PFSK-1 (cell line): ENCODE measurements at regions not wholly inside any gene's neighbourhood (a gene's known extent, or its start where the extent isn't known, plus 50 kb on each side); places are given as distances from the start of the nearest gene placed in this dataset.

Experiments
- FOXP2 ChIP-seq: optimal IDR thresholded peaks from 2 replicates; pipeline ENCODE3; 2011; ENCODE audit warnings: borderline replicate concordance, control low read depth, inconsistent platforms; ENCODE audit not compliant: insufficient read depth; ENCODE audit errors: extremely low read length, extremely low read depth
- POLR2AphosphoS5 ChIP-seq: IDR thresholded peaks from 2 replicates; pipeline ENCODE4 v1.6.1; 2012; ENCODE audit warnings: low read depth, mild to moderate bottlenecking, control low read depth, low read length, moderate library complexity
- REST ChIP-seq, 2 experiments: IDR thresholded peaks; 2 replicates each; pipeline versions ENCODE4 v1.6.1 to v1.8.0; 2011 to 2012; ENCODE audit warnings: low read depth in 2 of 2, low read length in 2 of 2, control low read depth in 1 of 2, inconsistent platforms in 1 of 2, mild to moderate bottlenecking in 1 of 2, moderate library complexity in 1 of 2; ENCODE audit not compliant: insufficient read depth in 1 of 2
- SIN3A ChIP-seq: IDR thresholded peaks from 2 replicates; pipeline ENCODE4 v1.6.1; 2012; ENCODE audit warnings: mild to moderate bottlenecking, low read length, moderate library complexity, borderline replicate concordance; ENCODE audit not compliant: insufficient read depth
- TAF1 ChIP-seq: IDR thresholded peaks from 2 replicates; pipeline ENCODE4 v1.6.1; 2012; ENCODE audit warnings: low read length, control low read depth, borderline replicate concordance; ENCODE audit not compliant: insufficient read depth

GRCh38 chr9:105118636-105119035 is 125.8 kb upstream of the SLC44A1 start:
- no peak for TF ChIP-seq REST (IDR thresholded peaks at IDR 0.05; ENCODE audit: insufficient read depth in 1 of 2, low read depth in 2 of 2, low read length in 2 of 2)
- no peak for TF ChIP-seq FOXP2
- no peak for TF ChIP-seq SIN3A
- no peak for TF ChIP-seq TAF1
- TF ChIP-seq POLR2AphosphoS5: no peak

- TF ChIP-seq REST (IDR thresholded peaks at IDR 0.05; ENCODE audit: insufficient read depth in 1 of 2, low read depth in 2 of 2, low read length in 2 of 2) (no peak), POLR2AphosphoS5 (no peak), SIN3A (no peak), FOXP2 (no peak), TAF1 (no peak)
Measured at GRCh38 chr9:105119156-105119555, 125.3 kb upstream of the SLC44A1 start.

GRCh38 chr9:105121861-105122430 is 122.5 kb upstream of the SLC44A1 start:
- TF ChIP-seq TAF1: no peak
- no peak for TF ChIP-seq REST (IDR thresholded peaks at IDR 0.05; ENCODE audit: insufficient read depth in 1 of 2, low read depth in 2 of 2, low read length in 2 of 2)
- no peak for TF ChIP-seq POLR2AphosphoS5
- no peak for TF ChIP-seq FOXP2
- TF ChIP-seq SIN3A: no peak

- no peak for TF ChIP-seq FOXP2
Measured at GRCh38 chr9:105126226-105126625, 118.2 kb upstream of the SLC44A1 start.

GRCh38 chr9:105127863-105128220 is 116.6 kb upstream of the SLC44A1 start:
- TF ChIP-seq FOXP2 (no peak), SIN3A (no peak)

GRCh38 chr9:105128908-105129600 is 115.4 kb upstream of the SLC44A1 start:
- TF ChIP-seq REST (IDR thresholded peaks at IDR 0.05; ENCODE audit: insufficient read depth in 1 of 2, low read depth in 2 of 2, low read length in 2 of 2) (no peak), SIN3A (no peak), FOXP2 (no peak), TAF1 (no peak), POLR2AphosphoS5 (no peak)
